ENCODE measurements at regions not wholly inside any gene's neighbourhood (a gene's known extent, or its start where the extent isn't known, plus 50 kb on each side); places are given as distances from the start of the nearest gene placed in this dataset.

- Histone ChIP-seq H2AFZ (no peak overlapping the region), H3K4me1 (ENCODE audit: insufficient read depth) (no peaks in the 10 kb centered on the region), H3K9me2 (ENCODE audit: insufficient read depth) (no peaks in the 10 kb centered on the region), H4K20me1 (replicated peaks; ENCODE audit: insufficient read depth) (no peaks in the 10 kb centered on the region), H3K27ac (ENCODE audit: low read depth) (no peak overlapping the region), H3K27me3 (ENCODE audit: insufficient read depth) (no peaks in the 10 kb centered on the region), H3K4me3 (no peak overlapping the region), H3F3A (replicated peaks; ENCODE audit: low read depth) (no peaks in the 10 kb centered on the region), H3K4me2 (no peak overlapping the region), H3K36me3 (ENCODE audit: insufficient read depth) (no peaks in the 10 kb centered on the region), H3K79me2 (replicated peaks; ENCODE audit: insufficient read depth) (no peaks in the 10 kb centered on the region)
- TF ChIP-seq JUNB (IDR thresholded peaks at IDR 0.05; ENCODE audit: unreplicated experiment) = no peak
- TF ChIP-seq CTCF (conservative IDR thresholded peaks at IDR 0.05; ENCODE audit: low read depth in 2 of 2) = no peak
- no peak for TF ChIP-seq POLR2AphosphoS5 (IDR thresholded peaks at IDR 0.05; ENCODE audit: low read depth)
- TF ChIP-seq STAT1 (IDR thresholded peaks at IDR 0.05; ENCODE audit: unreplicated experiment) = no peak
- TF ChIP-seq ETS1 (IDR thresholded peaks at IDR 0.05) = no peak
- TF ChIP-seq CREB1 (CRISPR knock-in tag; IDR thresholded peaks at IDR 0.05; ENCODE audit: low read depth) = no peak
- TF ChIP-seq REST (IDR thresholded peaks at IDR 0.05; ENCODE audit: unreplicated experiment) = no peak
- TF ChIP-seq ZNF114 (CRISPR knock-in tag; IDR thresholded peaks at IDR 0.05) = no peak
- TF ChIP-seq NANOG (IDR thresholded peaks at IDR 0.05; ENCODE audit: borderline replicate concordance) = no peak
- no peak for TF ChIP-seq EZH2 (IDR thresholded peaks at IDR 0.05; ENCODE audit: low read depth, unreplicated experiment)
- no peak for TF ChIP-seq ZNF331 (CRISPR knock-in tag; IDR thresholded peaks at IDR 0.05; ENCODE audit: low read depth)
- DNase-seq (ENCODE audit: low spot score) = no peak
- Mint-ChIP-seq H3K4me3 (no peak overlapping the region), H3K27ac (no peak overlapping the region; the same call in 1 of the 2 replicates), H3K9me3 (no peaks in the 10 kb centered on the region), H3K36me3 (ENCODE audit: low read depth) (no peaks in the 10 kb centered on the region), H3K27me3 (ENCODE audit: insufficient read depth, low read depth, poor library complexity) (no peaks in the 10 kb centered on the region), H3K4me1 (peaks cover 2% of the 10 kb centered on the region; the same call in 2 of the 3 replicates)
- ATAC-seq = no peak
Observed at GRCh38 chr6:123733180-123733579, 70.5 kb upstream of the NKAIN2 start.

Measured in GM23338 (cell line).